Parathyroid adenoma (tissue), 2 donors: ENCODE measurements at regions not wholly inside any gene's neighbourhood (a gene's known extent, or its start where the extent isn't known, plus 50 kb on each side); places are given as distances from the start of the nearest gene placed in this dataset.

ENCODE experiments used
- H2AFZ ChIP-seq: fragments of 300-600 bp; sonication (generic); one replicate; pipeline ENCODE4 v1.7.0; 2017; ENCODE audit warnings: antibody characterized with exemption, mild to moderate bottlenecking
- H3K27ac ChIP-seq: fragments of 300-600 bp; sonication (generic); one replicate; pipeline ENCODE4 v1.7.0; 2017
- H3K27me3 ChIP-seq: fragments of 300-600 bp; sonication (generic); one replicate; pipeline ENCODE4 v1.7.0; 2017; ENCODE audit warnings: low read length; ENCODE audit not compliant: control insufficient read depth, insufficient read depth
- H3K36me3 ChIP-seq: fragments of 300-600 bp; sonication (generic); one replicate; pipeline ENCODE4 v1.7.0; 2017; ENCODE audit warnings: low read length; ENCODE audit not compliant: control insufficient read depth, insufficient read depth
- H3K4me1 ChIP-seq: fragments of 300-600 bp; sonication (generic); one replicate; pipeline ENCODE4 v1.7.0; 2017; ENCODE audit warnings: control low read depth
- H3K4me2 ChIP-seq: fragments of 300-600 bp; sonication (generic); one replicate; pipeline ENCODE4 v1.7.0; 2017; ENCODE audit warnings: low read length
- H3K4me3 ChIP-seq: fragments of 300-600 bp; sonication (generic); one replicate; pipeline ENCODE4 v1.7.0; 2017; ENCODE audit warnings: low read depth, low read length
- H3K79me2 ChIP-seq: fragments of 300-600 bp; sonication (generic); one replicate; pipeline ENCODE4 v1.7.0; 2017; ENCODE audit warnings: control low read depth
- H3K9ac ChIP-seq: fragments of 300-600 bp; sonication (generic); one replicate; pipeline ENCODE4 v1.7.0; 2017; ENCODE audit warnings: mild to moderate bottlenecking
- H3K9me3 ChIP-seq: fragments of 300-600 bp; sonication (generic); one replicate; pipeline ENCODE4 v1.7.0; 2017; ENCODE audit warnings: low read length; ENCODE audit not compliant: control insufficient read depth
- CTCF ChIP-seq: fragments of 300-600 bp; sonication (generic); IDR thresholded peaks from one replicate; pipeline ENCODE4 v1.7.0; 2017; ENCODE audit warnings: antibody characterized with exemption, mild to moderate bottlenecking
- donor health status: primary hyperparathyroidism.

DNA sequence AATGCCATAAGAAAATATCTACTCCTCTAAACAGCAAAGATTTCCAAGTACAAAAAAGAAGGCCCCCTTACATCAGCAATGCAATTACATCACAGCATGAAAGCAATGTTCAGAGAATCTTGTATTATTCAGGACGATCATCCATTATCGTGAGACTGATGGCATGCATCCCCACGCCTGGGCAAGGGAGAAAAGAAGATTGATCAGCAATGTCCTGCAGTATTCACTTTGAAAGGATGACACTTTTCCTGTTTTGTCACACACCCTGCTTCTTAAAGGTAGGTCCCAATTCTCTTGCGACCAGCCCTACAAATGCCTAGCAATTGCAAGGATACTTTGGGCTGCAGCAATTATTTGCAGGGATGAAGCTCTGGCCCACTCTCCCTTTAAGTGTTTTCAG is 108.7 kb downstream of the TOMM20 start:
- Histone ChIP-seq H3K27me3 (no peaks in the 10 kb centered on the region), H3K4me2 (no peak overlapping the region), H3K4me1 (no peaks in the 10 kb centered on the region), H2AFZ (no peak overlapping the region), H3K36me3 (no peaks in the 10 kb centered on the region), H3K9me3 (no peaks in the 10 kb centered on the region), H3K79me2 (no peaks in the 10 kb centered on the region), H3K27ac (no peak overlapping the region), H3K4me3 (no peak overlapping the region), H3K9ac (no peak overlapping the region)
- no peak for TF ChIP-seq CTCF

GRCh38 chr1:235019471-235019870 is 109.2 kb downstream of the TOMM20 start:
- H3K9me3 ChIP-seq = no peaks in the 10 kb centered on the region
- no peaks in the 10 kb centered on the region for H3K79me2 ChIP-seq
- H3K27ac ChIP-seq = no peak overlapping the region
- no peaks in the 10 kb centered on the region for H3K4me1 ChIP-seq
- H3K4me3 ChIP-seq = no peak overlapping the region
- no peaks in the 10 kb centered on the region for H3K36me3 ChIP-seq
- H3K9ac ChIP-seq = no peak overlapping the region
- no peak overlapping the region for H2AFZ ChIP-seq
- no peak for TF ChIP-seq CTCF
- H3K4me2 ChIP-seq = no peak overlapping the region
- H3K27me3 ChIP-seq = no peaks in the 10 kb centered on the region

- no peak overlapping the region for H3K4me2 ChIP-seq
- H3K4me1 ChIP-seq = no peaks in the 10 kb centered on the region
- H3K9ac ChIP-seq = no peak overlapping the region
- no peaks in the 10 kb centered on the region for H3K79me2 ChIP-seq
- H3K27me3 ChIP-seq = no peaks in the 10 kb centered on the region
- TF ChIP-seq CTCF = no peak
- no peak overlapping the region for H3K27ac ChIP-seq
- H3K4me3 ChIP-seq = no peak overlapping the region
- no peaks in the 10 kb centered on the region for H3K36me3 ChIP-seq
- no peak overlapping the region for H2AFZ ChIP-seq
- H3K9me3 ChIP-seq = no peaks in the 10 kb centered on the region
These were observed 109.8 kb downstream of the TOMM20 start for GRCh38 chr1:235018720-235019444.

- H3K27ac ChIP-seq = no peak overlapping the region
These were observed 110.5 kb downstream of the TOMM20 start for GRCh38 chr1:235018161-235018560.

More at GRCh38 chr1:235018161-235018560, 110.5 kb downstream of the TOMM20 start:
- no peaks in the 10 kb centered on the region for H3K9me3 ChIP-seq
- H3K4me3 ChIP-seq = no peak overlapping the region
- H3K79me2 ChIP-seq = no peaks in the 10 kb centered on the region
- H3K4me1 ChIP-seq = no peaks in the 10 kb centered on the region
- H3K9ac ChIP-seq = no peak overlapping the region
- H3K36me3 ChIP-seq = no peaks in the 10 kb centered on the region
- no peak overlapping the region for H2AFZ ChIP-seq
- no peak for TF ChIP-seq CTCF
- no peak overlapping the region for H3K4me2 ChIP-seq
- H3K27me3 ChIP-seq = no peaks in the 10 kb centered on the region
